ENCODE measurements at regions not wholly inside any gene's neighbourhood (a gene's known extent, or its start where the extent isn't known, plus 50 kb on each side); places are given as distances from the start of the nearest gene placed in this dataset.
"Not testable (repeated sequence)": the region's sequence is repeated elsewhere in the genome, so short reads cannot be mapped to it uniquely, and the experiment has no call there.

- DNase-seq: no peak
- Histone ChIP-seq H3K27me3 (ENCODE audit: insufficient read depth, low read depth, severe bottlenecking) (no peaks in the 10 kb centered on the region), H3K4me3 (ENCODE audit: low read depth, low read length) (no peak overlapping the region), H3K9me3 (ENCODE audit: severe bottlenecking) (peaks cover 7% of the 10 kb centered on the region), H3K27ac (peak overlapping the region; percentile 87), H3K36me3 (no peaks in the 10 kb centered on the region; the same call in none of the 2 replicates)
- no peak for TF ChIP-seq CTCF (IDR thresholded peaks at IDR 0.05; ENCODE audit: low read depth, low read length)
These were observed 271.6 kb downstream of the EIPR1 start for GRCh38 chr2:3105814-3106569.

GRCh38 chr2:3104958-3105813 lies 272.4 kb downstream of the EIPR1 start:
- peak; percentile 73 for DNase-seq
- H3K36me3 ChIP-seq; H3K27me3 ChIP-seq (ENCODE audit: insufficient read depth, low read depth, severe bottlenecking); H3K4me3 ChIP-seq (ENCODE audit: low read depth, low read length); H3K9me3 ChIP-seq (ENCODE audit: severe bottlenecking): not testable (repeated sequence)
- peak overlapping the region; percentile 87 for H3K27ac ChIP-seq

GRCh38 chr2:3104261-3104660 lies 273.4 kb downstream of the EIPR1 start:
- Histone ChIP-seq H3K27me3 (ENCODE audit: insufficient read depth, low read depth, severe bottlenecking) (no peaks in the 10 kb centered on the region), H3K9me3 (ENCODE audit: severe bottlenecking) (peaks cover 2% of the 10 kb centered on the region), H3K27ac (peak overlapping the region; percentile 62), H3K36me3 (no peaks in the 10 kb centered on the region; the same call in none of the 2 replicates), H3K4me3 (ENCODE audit: low read depth, low read length) (no peak overlapping the region)
- DNase-seq: no peak
- no peak for TF ChIP-seq CTCF (IDR thresholded peaks at IDR 0.05; ENCODE audit: low read depth, low read length)

- no peak for TF ChIP-seq CTCF (IDR thresholded peaks at IDR 0.05; ENCODE audit: low read depth, low read length)
- Histone ChIP-seq H3K4me3 (ENCODE audit: low read depth, low read length) (no peak overlapping the region), H3K36me3 (no peaks in the 10 kb centered on the region; the same call in none of the 2 replicates), H3K27ac (peak overlapping the region; percentile 16; the same call in 1 of the 2 replicates), H3K9me3 (ENCODE audit: severe bottlenecking) (peaks cover 2% of the 10 kb centered on the region), H3K27me3 (ENCODE audit: insufficient read depth, low read depth, severe bottlenecking) (no peaks in the 10 kb centered on the region)
- DNase-seq: peak; percentile 57
These were observed 274.6 kb downstream of the EIPR1 start for GRCh38 chr2:3102922-3103569.

- Histone ChIP-seq H3K9me3 (ENCODE audit: severe bottlenecking) (peaks cover 2% of the 10 kb centered on the region), H3K27me3 (ENCODE audit: insufficient read depth, low read depth, severe bottlenecking) (no peaks in the 10 kb centered on the region), H3K4me3 (ENCODE audit: low read depth, low read length) (no peak overlapping the region), H3K27ac (no peak overlapping the region; the same call in 1 of the 2 replicates), H3K36me3 (no peaks in the 10 kb centered on the region; the same call in none of the 2 replicates)
- no peak for TF ChIP-seq CTCF (IDR thresholded peaks at IDR 0.05; ENCODE audit: low read depth, low read length)
- no peak for DNase-seq
These were observed 275.3 kb downstream of the EIPR1 start for GRCh38 chr2:3102081-3102921.

Measured in WERI-Rb-1 (cell line).